HL-60 (cell line): ENCODE measurements at regions not wholly inside any gene's neighbourhood (a gene's known extent, or its start where the extent isn't known, plus 50 kb on each side); places are given as distances from the start of the nearest gene placed in this dataset.

Experiments used
- GABPA ChIP-seq: IDR thresholded peaks from 2 replicates; pipeline ENCODE4 v1.6.1; 2012; ENCODE audit warnings: low read depth
- POLR2AphosphoS5 ChIP-seq: IDR thresholded peaks from 2 replicates; pipeline ENCODE4 v1.6.1; 2012; ENCODE audit warnings: low read depth
- SPI1 ChIP-seq: IDR thresholded peaks from 2 replicates; pipeline ENCODE4 v1.6.1; 2012; ENCODE audit warnings: low read depth, mild to moderate bottlenecking, borderline replicate concordance
- TF ChIP-seq, protein P1 (sequence below): IDR thresholded peaks from one replicate; pipeline ENCODE4 v1.5.1; 2011; ENCODE audit warnings: low read length, control low read depth, inconsistent platforms; ENCODE audit not compliant: insufficient read depth
- TF ChIP-seq, protein P2 (sequence below): IDR thresholded peaks from 2 replicates; pipeline ENCODE4 v1.6.1; 2012; ENCODE audit warnings: low read depth; ENCODE audit not compliant: insufficient replicate concordance

DNA sequence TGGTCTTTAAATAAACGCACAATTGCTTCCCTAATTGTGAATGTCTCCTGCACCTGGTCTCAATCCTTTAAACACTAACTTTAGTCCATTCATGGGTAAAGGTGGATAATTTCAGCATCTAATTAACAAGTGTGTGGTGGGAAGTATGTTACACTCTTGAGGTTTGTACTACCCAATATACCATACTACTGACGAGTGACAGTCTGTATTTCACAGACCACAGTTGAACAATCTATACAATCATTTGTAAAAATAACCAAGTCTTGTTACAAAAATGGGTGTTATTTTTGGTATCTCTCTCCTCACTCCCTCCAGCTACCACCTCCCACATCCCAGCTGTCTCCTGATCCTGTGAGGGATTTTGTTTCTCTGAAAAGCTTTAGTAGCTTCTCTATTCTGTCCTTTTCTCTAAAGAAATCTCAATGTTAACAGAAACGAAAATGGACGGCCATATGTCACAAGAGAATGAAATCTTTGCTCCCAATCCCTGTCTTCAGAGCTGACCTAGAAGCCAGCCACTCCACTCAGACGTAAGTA, 62.3 kb upstream of the ZNF366 start:
- TF ChIP-seq, protein P1, sequence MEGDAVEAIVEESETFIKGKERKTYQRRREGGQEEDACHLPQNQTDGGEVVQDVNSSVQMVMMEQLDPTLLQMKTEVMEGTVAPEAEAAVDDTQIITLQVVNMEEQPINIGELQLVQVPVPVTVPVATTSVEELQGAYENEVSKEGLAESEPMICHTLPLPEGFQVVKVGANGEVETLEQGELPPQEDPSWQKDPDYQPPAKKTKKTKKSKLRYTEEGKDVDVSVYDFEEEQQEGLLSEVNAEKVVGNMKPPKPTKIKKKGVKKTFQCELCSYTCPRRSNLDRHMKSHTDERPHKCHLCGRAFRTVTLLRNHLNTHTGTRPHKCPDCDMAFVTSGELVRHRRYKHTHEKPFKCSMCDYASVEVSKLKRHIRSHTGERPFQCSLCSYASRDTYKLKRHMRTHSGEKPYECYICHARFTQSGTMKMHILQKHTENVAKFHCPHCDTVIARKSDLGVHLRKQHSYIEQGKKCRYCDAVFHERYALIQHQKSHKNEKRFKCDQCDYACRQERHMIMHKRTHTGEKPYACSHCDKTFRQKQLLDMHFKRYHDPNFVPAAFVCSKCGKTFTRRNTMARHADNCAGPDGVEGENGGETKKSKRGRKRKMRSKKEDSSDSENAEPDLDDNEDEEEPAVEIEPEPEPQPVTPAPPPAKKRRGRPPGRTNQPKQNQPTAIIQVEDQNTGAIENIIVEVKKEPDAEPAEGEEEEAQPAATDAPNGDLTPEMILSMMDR: no peak
- TF ChIP-seq GABPA (no peak), POLR2AphosphoS5 (no peak), SPI1 (no peak)
- TF ChIP-seq, protein P2, sequence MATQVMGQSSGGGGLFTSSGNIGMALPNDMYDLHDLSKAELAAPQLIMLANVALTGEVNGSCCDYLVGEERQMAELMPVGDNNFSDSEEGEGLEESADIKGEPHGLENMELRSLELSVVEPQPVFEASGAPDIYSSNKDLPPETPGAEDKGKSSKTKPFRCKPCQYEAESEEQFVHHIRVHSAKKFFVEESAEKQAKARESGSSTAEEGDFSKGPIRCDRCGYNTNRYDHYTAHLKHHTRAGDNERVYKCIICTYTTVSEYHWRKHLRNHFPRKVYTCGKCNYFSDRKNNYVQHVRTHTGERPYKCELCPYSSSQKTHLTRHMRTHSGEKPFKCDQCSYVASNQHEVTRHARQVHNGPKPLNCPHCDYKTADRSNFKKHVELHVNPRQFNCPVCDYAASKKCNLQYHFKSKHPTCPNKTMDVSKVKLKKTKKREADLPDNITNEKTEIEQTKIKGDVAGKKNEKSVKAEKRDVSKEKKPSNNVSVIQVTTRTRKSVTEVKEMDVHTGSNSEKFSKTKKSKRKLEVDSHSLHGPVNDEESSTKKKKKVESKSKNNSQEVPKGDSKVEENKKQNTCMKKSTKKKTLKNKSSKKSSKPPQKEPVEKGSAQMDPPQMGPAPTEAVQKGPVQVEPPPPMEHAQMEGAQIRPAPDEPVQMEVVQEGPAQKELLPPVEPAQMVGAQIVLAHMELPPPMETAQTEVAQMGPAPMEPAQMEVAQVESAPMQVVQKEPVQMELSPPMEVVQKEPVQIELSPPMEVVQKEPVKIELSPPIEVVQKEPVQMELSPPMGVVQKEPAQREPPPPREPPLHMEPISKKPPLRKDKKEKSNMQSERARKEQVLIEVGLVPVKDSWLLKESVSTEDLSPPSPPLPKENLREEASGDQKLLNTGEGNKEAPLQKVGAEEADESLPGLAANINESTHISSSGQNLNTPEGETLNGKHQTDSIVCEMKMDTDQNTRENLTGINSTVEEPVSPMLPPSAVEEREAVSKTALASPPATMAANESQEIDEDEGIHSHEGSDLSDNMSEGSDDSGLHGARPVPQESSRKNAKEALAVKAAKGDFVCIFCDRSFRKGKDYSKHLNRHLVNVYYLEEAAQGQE: no peak
